ENCODE measurements at regions not wholly inside any gene's neighbourhood (a gene's known extent, or its start where the extent isn't known, plus 50 kb on each side); places are given as distances from the start of the nearest gene placed in this dataset.

GRCh38 chr3:30140356-30141075 is 465.9 kb upstream of the TGFBR2 start:
- no peak overlapping the region for H3K4me2 ChIP-seq
- no peaks in the 10 kb centered on the region for H3K4me1 ChIP-seq (ENCODE audit: insufficient read depth)
- H3K79me2 ChIP-seq (replicated peaks; ENCODE audit: insufficient read depth), result no peaks in the 10 kb centered on the region
- no peak for ATAC-seq
- H3K27ac ChIP-seq (ENCODE audit: low read depth), result no peak overlapping the region
- Mint-ChIP-seq H3K27ac (no peak overlapping the region), H3K36me3 (ENCODE audit: low read depth) (no peaks in the 10 kb centered on the region), H3K9me3 (no peaks in the 10 kb centered on the region), H3K27me3 (ENCODE audit: insufficient read depth, low read depth, poor library complexity) (no peaks in the 10 kb centered on the region), H3K4me1 (no peaks in the 10 kb centered on the region), H3K4me3 (no peak overlapping the region)
- no peaks in the 10 kb centered on the region for H4K20me1 ChIP-seq (replicated peaks; ENCODE audit: insufficient read depth)
- H3K27me3 ChIP-seq (ENCODE audit: insufficient read depth), result no peaks in the 10 kb centered on the region
- no peak overlapping the region for H3K4me3 ChIP-seq
- H3K9me2 ChIP-seq (ENCODE audit: insufficient read depth), result no peaks in the 10 kb centered on the region
- H3K36me3 ChIP-seq (ENCODE audit: insufficient read depth), result no peaks in the 10 kb centered on the region
- H3F3A ChIP-seq (replicated peaks; ENCODE audit: low read depth), result no peaks in the 10 kb centered on the region
- no peak for TF ChIP-seq EZH2phosphoT487 (IDR thresholded peaks at IDR 0.05; ENCODE audit: unreplicated experiment)
- TF ChIP-seq ZNF114 (CRISPR knock-in tag; IDR thresholded peaks at IDR 0.05), result no peak
- TF ChIP-seq POLR2AphosphoS5 (IDR thresholded peaks at IDR 0.05; ENCODE audit: low read depth), result no peak
- no peak for TF ChIP-seq EZH2 (IDR thresholded peaks at IDR 0.05; ENCODE audit: low read depth, unreplicated experiment)
- H2AFZ ChIP-seq, result no peak overlapping the region; the same call in 1 of the 2 replicates
- DNase-seq (ENCODE audit: low spot score), result no peak

- H3K4me1 Mint-ChIP-seq, result no peaks in the 10 kb centered on the region
- TF ChIP-seq JUNB (IDR thresholded peaks at IDR 0.05; ENCODE audit: unreplicated experiment) (no peak), POLR2AphosphoS5 (IDR thresholded peaks at IDR 0.05; ENCODE audit: low read depth) (no peak), EZH2 (IDR thresholded peaks at IDR 0.05; ENCODE audit: low read depth, unreplicated experiment) (no peak), REST (IDR thresholded peaks at IDR 0.05; ENCODE audit: unreplicated experiment) (no peak), CREB1 (CRISPR knock-in tag; IDR thresholded peaks at IDR 0.05; ENCODE audit: low read depth) (no peak), EZH2phosphoT487 (IDR thresholded peaks at IDR 0.05; ENCODE audit: unreplicated experiment) (no peak), ETS1 (IDR thresholded peaks at IDR 0.05) (no peak), STAT1 (IDR thresholded peaks at IDR 0.05; ENCODE audit: unreplicated experiment) (no peak), NANOG (IDR thresholded peaks at IDR 0.05; ENCODE audit: borderline replicate concordance) (no peak), ZNF114 (CRISPR knock-in tag; IDR thresholded peaks at IDR 0.05) (no peak), ZNF331 (CRISPR knock-in tag; IDR thresholded peaks at IDR 0.05; ENCODE audit: low read depth) (no peak), CTCF (conservative IDR thresholded peaks at IDR 0.05; ENCODE audit: low read depth in 2 of 2) (no peak)
Measured at GRCh38 chr3:30141178-30141581, 465.2 kb upstream of the TGFBR2 start.

More at GRCh38 chr3:30141178-30141581, 465.2 kb upstream of the TGFBR2 start:
- Histone ChIP-seq H3K36me3 (ENCODE audit: insufficient read depth) (no peaks in the 10 kb centered on the region), H3K4me3 (no peak overlapping the region), H2AFZ (no peak overlapping the region), H3K4me1 (ENCODE audit: insufficient read depth) (no peaks in the 10 kb centered on the region), H3K79me2 (replicated peaks; ENCODE audit: insufficient read depth) (no peaks in the 10 kb centered on the region), H3K4me2 (no peak overlapping the region), H3K9me2 (ENCODE audit: insufficient read depth) (no peaks in the 10 kb centered on the region), H4K20me1 (replicated peaks; ENCODE audit: insufficient read depth) (no peaks in the 10 kb centered on the region), H3K27me3 (ENCODE audit: insufficient read depth) (no peaks in the 10 kb centered on the region), H3K27ac (ENCODE audit: low read depth) (no peak overlapping the region), H3F3A (replicated peaks; ENCODE audit: low read depth) (no peaks in the 10 kb centered on the region)
- Mint-ChIP-seq H3K27me3 (ENCODE audit: insufficient read depth, low read depth, poor library complexity) (no peaks in the 10 kb centered on the region), H3K4me3 (no peak overlapping the region), H3K9me3 (no peaks in the 10 kb centered on the region), H3K36me3 (ENCODE audit: low read depth) (no peaks in the 10 kb centered on the region), H3K27ac (no peak overlapping the region)
- no peak for ATAC-seq
- no peak for DNase-seq (ENCODE audit: low spot score)

Data from GM23338 (cell line).